KMS-11 (cell line): ENCODE measurements at regions not wholly inside any gene's neighbourhood (a gene's known extent, or its start where the extent isn't known, plus 50 kb on each side); places are given as distances from the start of the nearest gene placed in this dataset.

Experiments
- H2AFZ ChIP-seq: fragments of 200-600 bp; sonication (generic); 2 replicates; pipeline ENCODE4 v1.6.1; 2016; ENCODE audit warnings: antibody characterized with exemption, mixed run types, low read depth
- H3K27ac ChIP-seq: fragments of 200-600 bp; sonication (generic); 2 replicates; pipeline ENCODE4 v1.6.1; 2016; ENCODE audit warnings: mild to moderate bottlenecking, mixed run types
- H3K27me3 ChIP-seq: fragments of 200-600 bp; sonication (generic); 2 replicates; pipeline ENCODE4 v1.6.1; 2017; ENCODE audit warnings: mild to moderate bottlenecking, low read depth, mixed run types, moderate library complexity; ENCODE audit not compliant: insufficient read depth
- H3K36me3 ChIP-seq: fragments of 200-600 bp; sonication (generic); 2 replicates; pipeline ENCODE4 v1.6.1; 2017; ENCODE audit warnings: mild to moderate bottlenecking, mixed run types; ENCODE audit not compliant: insufficient read depth
- H3K4me1 ChIP-seq: fragments of 200-600 bp; sonication (generic); 2 replicates; pipeline ENCODE4 v1.6.1; 2016; ENCODE audit warnings: mild to moderate bottlenecking, low read depth, mixed run types; ENCODE audit not compliant: poor library complexity, severe bottlenecking
- H3K4me2 ChIP-seq: fragments of 200-600 bp; sonication (generic); 2 replicates; pipeline ENCODE4 v1.7.0; 2016; ENCODE audit warnings: mild to moderate bottlenecking, mixed run types
- H3K4me3 ChIP-seq: fragments of 200-600 bp; sonication (generic); IDR thresholded peaks from 2 replicates; pipeline ENCODE4 v1.6.1; 2017; ENCODE audit warnings: low read depth, low read length, mixed read lengths; ENCODE audit not compliant: insufficient read depth
- H3K79me2 ChIP-seq: fragments of 200-600 bp; sonication (generic); 2 replicates; pipeline ENCODE4 v1.6.1; 2016; ENCODE audit warnings: low read depth, mixed run types; ENCODE audit not compliant: insufficient read depth
- H3K9ac ChIP-seq: fragments of 200-600 bp; sonication (generic); 2 replicates; pipeline ENCODE4 v1.6.1; 2016; ENCODE audit warnings: mild to moderate bottlenecking, mixed run types
- H4K20me1 ChIP-seq: fragments of 200-600 bp; sonication (generic); 2 replicates; pipeline ENCODE4 v1.6.1; 2016; ENCODE audit warnings: mild to moderate bottlenecking, mixed run types; ENCODE audit not compliant: insufficient read depth
- TF ChIP-seq, protein P1 (sequence below): fragments of 200-600 bp; sonication (generic); conservative IDR thresholded peaks from 2 replicates; pipeline ENCODE4 v1.6.1; 2017; ENCODE audit warnings: low read depth, mild to moderate bottlenecking, antibody characterized with exemption, low read length, moderate library complexity, mixed read lengths

DNA sequence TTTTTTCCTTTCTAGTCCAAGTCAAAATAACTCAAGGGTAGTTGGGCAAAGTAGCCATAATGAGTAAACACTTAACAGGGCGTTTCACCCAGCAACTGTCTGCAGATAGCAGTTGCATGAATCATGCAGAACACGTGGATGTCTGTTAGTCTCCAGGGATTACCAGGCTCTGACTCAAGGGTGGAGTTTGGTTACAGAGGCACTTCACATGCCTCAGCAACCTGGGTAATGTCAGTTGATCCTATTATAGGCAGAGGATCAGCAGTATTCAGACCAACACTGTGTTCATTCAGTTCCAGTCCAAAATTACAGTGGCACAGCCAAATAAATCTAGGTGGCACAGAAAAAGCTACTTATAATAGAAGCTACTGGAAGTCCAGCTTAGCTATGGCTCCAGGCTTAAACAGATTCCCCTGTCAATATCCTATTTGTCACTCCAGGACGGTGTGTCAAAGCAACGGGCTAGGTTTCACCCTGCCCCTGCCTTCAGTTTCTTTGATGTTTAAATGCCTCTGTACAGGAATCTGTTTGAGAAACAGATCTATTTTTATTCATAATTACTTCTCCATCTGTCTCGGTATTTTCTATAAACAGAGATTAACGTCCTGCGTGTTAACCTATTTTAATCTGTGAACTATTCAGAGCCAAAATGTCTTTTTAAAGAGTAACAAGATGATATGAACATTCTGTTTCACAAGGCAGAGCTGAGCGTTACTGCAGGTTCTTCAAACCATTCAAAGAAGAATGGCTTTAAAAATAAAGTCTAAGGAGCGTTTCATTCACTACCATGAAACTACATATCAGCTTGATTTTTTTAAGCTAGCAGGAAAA, 162.6 kb upstream of the AKR1E2 start:
- no peak overlapping the region for H3K4me2 ChIP-seq
- no peak overlapping the region for H3K9ac ChIP-seq
- H3K36me3 ChIP-seq, result no peaks in the 10 kb centered on the region
- TF ChIP-seq, protein P1, sequence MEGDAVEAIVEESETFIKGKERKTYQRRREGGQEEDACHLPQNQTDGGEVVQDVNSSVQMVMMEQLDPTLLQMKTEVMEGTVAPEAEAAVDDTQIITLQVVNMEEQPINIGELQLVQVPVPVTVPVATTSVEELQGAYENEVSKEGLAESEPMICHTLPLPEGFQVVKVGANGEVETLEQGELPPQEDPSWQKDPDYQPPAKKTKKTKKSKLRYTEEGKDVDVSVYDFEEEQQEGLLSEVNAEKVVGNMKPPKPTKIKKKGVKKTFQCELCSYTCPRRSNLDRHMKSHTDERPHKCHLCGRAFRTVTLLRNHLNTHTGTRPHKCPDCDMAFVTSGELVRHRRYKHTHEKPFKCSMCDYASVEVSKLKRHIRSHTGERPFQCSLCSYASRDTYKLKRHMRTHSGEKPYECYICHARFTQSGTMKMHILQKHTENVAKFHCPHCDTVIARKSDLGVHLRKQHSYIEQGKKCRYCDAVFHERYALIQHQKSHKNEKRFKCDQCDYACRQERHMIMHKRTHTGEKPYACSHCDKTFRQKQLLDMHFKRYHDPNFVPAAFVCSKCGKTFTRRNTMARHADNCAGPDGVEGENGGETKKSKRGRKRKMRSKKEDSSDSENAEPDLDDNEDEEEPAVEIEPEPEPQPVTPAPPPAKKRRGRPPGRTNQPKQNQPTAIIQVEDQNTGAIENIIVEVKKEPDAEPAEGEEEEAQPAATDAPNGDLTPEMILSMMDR, result no peak
- H3K79me2 ChIP-seq, result no peaks in the 10 kb centered on the region
- H3K27ac ChIP-seq, result no peak overlapping the region
- H3K27me3 ChIP-seq, result no peaks in the 10 kb centered on the region
- no peak overlapping the region for H3K4me3 ChIP-seq
- no peak overlapping the region for H2AFZ ChIP-seq
- no peaks in the 10 kb centered on the region for H3K4me1 ChIP-seq
- no peaks in the 10 kb centered on the region for H4K20me1 ChIP-seq

- H3K27ac ChIP-seq, result no peak overlapping the region
- no peaks in the 10 kb centered on the region for H4K20me1 ChIP-seq
- no peak overlapping the region for H3K4me3 ChIP-seq
- H3K36me3 ChIP-seq, result no peaks in the 10 kb centered on the region
- no peak overlapping the region for H3K4me2 ChIP-seq
- H3K79me2 ChIP-seq, result no peaks in the 10 kb centered on the region
- H3K9ac ChIP-seq, result no peak overlapping the region
- no peaks in the 10 kb centered on the region for H3K27me3 ChIP-seq
- H3K4me1 ChIP-seq, result no peaks in the 10 kb centered on the region
- TF ChIP-seq, protein P1, result no peak
- no peak overlapping the region for H2AFZ ChIP-seq
Observed at GRCh38 chr10:4662576-4663161, 163.3 kb upstream of the AKR1E2 start.

- Histone ChIP-seq H3K36me3 (no peaks in the 10 kb centered on the region), H3K27ac (no peak overlapping the region), H3K27me3 (no peaks in the 10 kb centered on the region), H2AFZ (no peak overlapping the region), H3K9ac (no peak overlapping the region), H4K20me1 (no peaks in the 10 kb centered on the region), H3K4me2 (no peak overlapping the region), H3K79me2 (no peaks in the 10 kb centered on the region), H3K4me3 (no peak overlapping the region), H3K4me1 (no peaks in the 10 kb centered on the region)
- TF ChIP-seq, protein P1, result no peak
Observed at GRCh38 chr10:4661511-4662255, 164.3 kb upstream of the AKR1E2 start.

DNA sequence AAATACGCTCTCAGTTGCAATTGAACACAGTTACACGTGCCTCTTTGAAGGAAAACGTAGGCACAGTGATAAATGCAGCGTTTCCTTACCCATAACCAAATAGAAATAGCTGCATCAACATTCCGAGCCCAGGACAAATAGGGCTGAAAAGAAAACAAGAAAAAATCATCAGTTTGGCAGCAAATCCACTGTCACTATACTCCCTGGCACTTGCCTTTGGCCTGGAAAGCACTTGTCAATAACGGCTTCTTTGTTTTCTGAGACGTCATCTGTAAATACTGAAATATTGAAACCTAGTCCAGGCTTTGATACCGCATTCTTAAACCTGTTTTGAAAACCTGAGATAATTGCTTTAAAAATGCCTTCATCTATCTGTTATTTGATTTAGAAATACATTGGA, 167.2 kb upstream of the AKR1E2 start:
- TF ChIP-seq, protein P1, result no peak

More for the DNA sequence above, 167.2 kb upstream of the AKR1E2 start:
- no peaks in the 10 kb centered on the region for H3K27me3 ChIP-seq
- H3K79me2 ChIP-seq, result no peaks in the 10 kb centered on the region
- H3K4me3 ChIP-seq, result no peak overlapping the region
- H2AFZ ChIP-seq, result no peak overlapping the region
- no peak overlapping the region for H3K27ac ChIP-seq
- no peaks in the 10 kb centered on the region for H3K4me1 ChIP-seq
- H3K9ac ChIP-seq, result no peak overlapping the region
- no peaks in the 10 kb centered on the region for H3K36me3 ChIP-seq
- no peaks in the 10 kb centered on the region for H4K20me1 ChIP-seq
- H3K4me2 ChIP-seq, result no peak overlapping the region
